Mesenchymal stem cell (in vitro differentiated cells and primary cell): ENCODE measurements at regions not wholly inside any gene's neighbourhood (a gene's known extent, or its start where the extent isn't known, plus 50 kb on each side); places are given as distances from the start of the nearest gene placed in this dataset.
A peak's percentile ranks its signal among the peaks of the same experiment; 100 is the strongest.

Source experiments
- DNase-seq: peaks from one replicate; pipeline ENCODE4 v3.0.0-alpha.2; 2013
- H2AFZ ChIP-seq: one replicate; pipeline ENCODE4 v1.6.1; 2013; ENCODE audit warnings: low read depth, mild to moderate bottlenecking, control low read depth, inconsistent platforms, low read length, moderate library complexity
- H2AK5ac ChIP-seq: 2 replicates; pipeline ENCODE4 v1.6.1; 2013; ENCODE audit warnings: low read length, moderate library complexity, mild to moderate bottlenecking, inconsistent platforms; ENCODE audit not compliant: severe bottlenecking
- H2BK120ac ChIP-seq: one replicate; pipeline ENCODE4 v1.6.1; 2013; ENCODE audit warnings: low read depth, mild to moderate bottlenecking, inconsistent platforms, low read length, moderate library complexity
- H2BK12ac ChIP-seq, 2 experiments: one replicate each; pipeline ENCODE4 v1.6.1; 2013; ENCODE audit warnings: inconsistent platforms in 2 of 2, low read length in 2 of 2, mild to moderate bottlenecking in 2 of 2, moderate library complexity in 2 of 2, control low read depth in 1 of 2
- H2BK15ac ChIP-seq: one replicate; pipeline ENCODE4 v1.6.1; 2013; ENCODE audit warnings: mild to moderate bottlenecking, low read depth, inconsistent platforms; ENCODE audit not compliant: poor library complexity, severe bottlenecking
- H2BK5ac ChIP-seq: 2 replicates; pipeline ENCODE4 v1.6.1; 2013; ENCODE audit warnings: low read depth, mild to moderate bottlenecking, low read length, control low read depth, inconsistent platforms; ENCODE audit not compliant: poor library complexity, severe bottlenecking
- H3K14ac ChIP-seq, 2 experiments: one replicate each; pipeline ENCODE4 v1.6.1; 2013; ENCODE audit warnings: inconsistent platforms in 2 of 2, low read length in 2 of 2, control low read depth in 1 of 2, mild to moderate bottlenecking in 1 of 2, moderate library complexity in 1 of 2
- H3K18ac ChIP-seq, 2 experiments: one replicate each; pipeline ENCODE4 v1.6.1; 2013; ENCODE audit warnings: inconsistent platforms in 2 of 2, low read length in 2 of 2, control low read depth in 1 of 2, low read depth in 1 of 2, mild to moderate bottlenecking in 1 of 2
- H3K23ac ChIP-seq, 2 experiments: one replicate each; pipeline ENCODE4 v1.6.1; 2013; ENCODE audit warnings: inconsistent platforms in 2 of 2, low read length in 2 of 2, mild to moderate bottlenecking in 2 of 2, moderate library complexity in 2 of 2, control low read depth in 1 of 2
- H3K27ac ChIP-seq: 2 replicates; pipeline ENCODE4 v1.5.1; 2013; ENCODE audit warnings: mild to moderate bottlenecking, moderate library complexity, low read length, control low read depth, inconsistent platforms; ENCODE audit not compliant: poor library complexity, severe bottlenecking
- H3K27me3 ChIP-seq, 2 experiments: 2 replicates each; pipeline versions ENCODE4 v1.6.1 to v1.7.0; 2013; ENCODE audit warnings: low read length in 2 of 2, mild to moderate bottlenecking in 2 of 2, moderate library complexity in 2 of 2, control low read depth in 1 of 2, inconsistent platforms in 1 of 2; ENCODE audit not compliant: control insufficient read depth in 1 of 2, insufficient read depth in 1 of 2
- H3K36me3 ChIP-seq, 2 experiments: 2 replicates each; pipeline versions ENCODE4 v1.6.1 to v1.7.0; 2013; ENCODE audit warnings: low read length in 2 of 2, control low read depth in 1 of 2, inconsistent platforms in 1 of 2, low read depth in 1 of 2, mild to moderate bottlenecking in 1 of 2; ENCODE audit not compliant: insufficient read depth in 2 of 2, control insufficient read depth in 1 of 2
- H3K4ac ChIP-seq, 2 experiments: one replicate each; pipeline ENCODE4 v1.6.1; 2013; ENCODE audit warnings: inconsistent platforms in 2 of 2, low read length in 2 of 2, mild to moderate bottlenecking in 2 of 2, moderate library complexity in 2 of 2, control low read depth in 1 of 2, low read depth in 1 of 2
- H3K4me1 ChIP-seq: 2 replicates; pipeline ENCODE4 v1.6.1; 2013; ENCODE audit warnings: low read depth, low read length, control low read depth; ENCODE audit not compliant: control insufficient read depth, insufficient read depth
- H3K4me2 ChIP-seq: 2 replicates; pipeline ENCODE4 v1.6.1; 2013; ENCODE audit warnings: low read length, mild to moderate bottlenecking, inconsistent platforms; ENCODE audit not compliant: poor library complexity, severe bottlenecking
- H3K4me3 ChIP-seq, 2 experiments: 2 replicates each; pipeline versions ENCODE4 v1.5.1 to v1.7.0; 2013; ENCODE audit warnings: low read length in 2 of 2, mild to moderate bottlenecking in 2 of 2, control low read depth in 1 of 2, low read depth in 1 of 2; ENCODE audit not compliant: insufficient read depth in 1 of 2
- H3K79me1 ChIP-seq: replicated peaks from 2 replicates; pipeline ENCODE4 v1.6.1; 2013; ENCODE audit warnings: mild to moderate bottlenecking, control low read depth, low read length, inconsistent platforms; ENCODE audit not compliant: poor library complexity, severe bottlenecking
- H3K9ac ChIP-seq: 2 replicates; pipeline ENCODE4 v1.7.0; 2013; ENCODE audit warnings: mild to moderate bottlenecking, low read length, moderate library complexity
- H3K9me3 ChIP-seq: 2 replicates; pipeline ENCODE4 v1.7.0; 2013; ENCODE audit warnings: mild to moderate bottlenecking, low read length; ENCODE audit not compliant: control insufficient read depth
- H4K8ac ChIP-seq: one replicate; pipeline ENCODE4 v1.6.1; 2013; ENCODE audit warnings: inconsistent platforms, mild to moderate bottlenecking, low read length, moderate library complexity
- H4K91ac ChIP-seq: one replicate; pipeline ENCODE4 v1.6.1; 2013; ENCODE audit warnings: mild to moderate bottlenecking, low read length, inconsistent platforms
- WGBS: methylation state at CpG from one replicate; pipeline ENCODE4 v1.1.7; 2013; ENCODE audit warnings: mixed read lengths; 5-methylcytosine and 5-hydroxymethylcytosine counted together

DNA sequence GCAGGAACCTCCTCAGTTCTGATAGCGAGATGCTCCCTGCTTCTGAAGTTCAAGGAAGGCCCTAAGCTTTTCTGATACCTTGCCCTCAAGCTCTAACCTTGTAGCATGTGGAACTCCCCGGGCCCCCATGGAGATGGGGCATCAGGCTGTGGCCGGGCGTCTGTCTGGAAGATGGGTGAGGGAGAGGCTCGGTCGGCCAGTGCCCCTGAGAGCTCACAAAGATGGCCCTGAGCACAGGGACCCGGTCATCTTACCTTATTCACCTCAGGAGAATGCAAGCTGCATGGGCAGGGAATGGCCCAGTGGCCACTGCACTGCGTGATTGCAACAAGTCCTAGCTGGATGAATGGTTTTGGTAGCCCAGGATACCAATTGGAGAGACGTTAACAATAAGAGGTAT, 830.3 kb downstream of the TBC1D22A start:
- Histone ChIP-seq H3K4ac (no peak overlapping the region), H2BK12ac (no peak overlapping the region), H3K79me1 (no peaks in the 10 kb centered on the region), H3K9me3 (peaks cover 4% of the 10 kb centered on the region), H4K8ac (no peak overlapping the region), H3K9ac (no peak overlapping the region), H3K27ac (no peak overlapping the region), H2BK120ac (no peak overlapping the region), H3K23ac (no peak overlapping the region), H3K18ac (no peak overlapping the region), H3K14ac (no peak overlapping the region), H2AFZ (no peak overlapping the region), H2BK15ac (no peak overlapping the region), H2BK5ac (no peak overlapping the region), H3K36me3 (no peaks in the 10 kb centered on the region), H2AK5ac (no peak overlapping the region), H4K91ac (no peak overlapping the region), H3K4me3 (no peak overlapping the region), H3K27me3 (no peaks in the 10 kb centered on the region), H3K4me1 (no peaks in the 10 kb centered on the region), H3K4me2 (no peak overlapping the region)
- 68% methylated on average over 9 of the region's 9 CpGs for WGBS
- DNase-seq, result no peak

- H3K4me2 ChIP-seq, result no peak overlapping the region
- no peak overlapping the region for H2AK5ac ChIP-seq
- H2BK5ac ChIP-seq, result no peak overlapping the region
- H3K23ac ChIP-seq, result no peak overlapping the region
- H3K18ac ChIP-seq, result no peak overlapping the region
- no peak overlapping the region for H2AFZ ChIP-seq
- no peaks in the 10 kb centered on the region for H3K4me1 ChIP-seq
- H3K9ac ChIP-seq, result no peak overlapping the region
- no peak overlapping the region for H2BK15ac ChIP-seq
- H3K79me1 ChIP-seq, result no peaks in the 10 kb centered on the region
- H2BK12ac ChIP-seq, result no peak overlapping the region
- H3K14ac ChIP-seq, result no peak overlapping the region
- H3K27me3 ChIP-seq, result no peaks in the 10 kb centered on the region
- no peak overlapping the region for H2BK120ac ChIP-seq
- H3K9me3 ChIP-seq, result peaks cover 4% of the 10 kb centered on the region
- no peak for DNase-seq
- no peak overlapping the region for H3K4me3 ChIP-seq
- H3K4ac ChIP-seq, result no peak overlapping the region
- H3K27ac ChIP-seq, result no peak overlapping the region
- no peaks in the 10 kb centered on the region for H3K36me3 ChIP-seq
- H4K91ac ChIP-seq, result no peak overlapping the region
- WGBS, result 79% methylated on average over 16 of the region's 16 CpGs
- H4K8ac ChIP-seq, result no peak overlapping the region
Measured at GRCh38 chr22:47591709-47592108, 829.3 kb downstream of the TBC1D22A start.

DNA sequence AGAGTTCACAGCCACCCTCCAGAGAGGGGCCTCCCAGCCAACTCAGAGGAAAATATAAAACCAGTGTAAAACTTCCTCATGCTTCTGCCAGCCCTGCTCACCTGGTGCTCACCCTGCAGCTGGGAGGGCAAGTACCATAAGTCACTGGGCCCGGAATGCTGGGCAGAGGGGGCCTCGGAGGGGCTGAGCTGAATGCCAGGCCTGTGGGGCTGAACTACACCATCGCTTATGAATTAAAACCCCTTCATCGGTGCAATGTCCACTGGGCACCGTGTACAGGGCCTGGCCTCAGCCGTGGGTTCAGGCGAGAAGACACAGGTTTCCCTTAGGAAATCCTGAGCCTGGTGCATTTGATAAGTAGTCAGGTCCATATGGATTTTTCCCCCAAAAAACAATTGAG, 828.6 kb downstream of the TBC1D22A start:
- DNase-seq, result no peak
- no peak overlapping the region for H3K4me3 ChIP-seq
- no peak overlapping the region for H3K23ac ChIP-seq
- no peak overlapping the region for H3K4me2 ChIP-seq
- peaks cover 4% of the 10 kb centered on the region for H3K9me3 ChIP-seq
- WGBS, result 82% methylated on average over 7 of the region's 7 CpGs
- H2BK5ac ChIP-seq, result no peak overlapping the region
- H2BK15ac ChIP-seq, result no peak overlapping the region
- H2BK120ac ChIP-seq, result no peak overlapping the region
- no peak overlapping the region for H4K8ac ChIP-seq
- no peak overlapping the region for H3K27ac ChIP-seq
- no peak overlapping the region for H3K14ac ChIP-seq
- no peak overlapping the region for H3K4ac ChIP-seq
- H2AK5ac ChIP-seq, result no peak overlapping the region
- H3K79me1 ChIP-seq, result no peaks in the 10 kb centered on the region
- no peaks in the 10 kb centered on the region for H3K4me1 ChIP-seq
- H3K27me3 ChIP-seq, result no peaks in the 10 kb centered on the region
- H3K18ac ChIP-seq, result no peak overlapping the region
- no peaks in the 10 kb centered on the region for H3K36me3 ChIP-seq
- H2BK12ac ChIP-seq, result no peak overlapping the region
- H4K91ac ChIP-seq, result no peak overlapping the region
- H2AFZ ChIP-seq, result no peak overlapping the region
- no peak overlapping the region for H3K9ac ChIP-seq

DNA sequence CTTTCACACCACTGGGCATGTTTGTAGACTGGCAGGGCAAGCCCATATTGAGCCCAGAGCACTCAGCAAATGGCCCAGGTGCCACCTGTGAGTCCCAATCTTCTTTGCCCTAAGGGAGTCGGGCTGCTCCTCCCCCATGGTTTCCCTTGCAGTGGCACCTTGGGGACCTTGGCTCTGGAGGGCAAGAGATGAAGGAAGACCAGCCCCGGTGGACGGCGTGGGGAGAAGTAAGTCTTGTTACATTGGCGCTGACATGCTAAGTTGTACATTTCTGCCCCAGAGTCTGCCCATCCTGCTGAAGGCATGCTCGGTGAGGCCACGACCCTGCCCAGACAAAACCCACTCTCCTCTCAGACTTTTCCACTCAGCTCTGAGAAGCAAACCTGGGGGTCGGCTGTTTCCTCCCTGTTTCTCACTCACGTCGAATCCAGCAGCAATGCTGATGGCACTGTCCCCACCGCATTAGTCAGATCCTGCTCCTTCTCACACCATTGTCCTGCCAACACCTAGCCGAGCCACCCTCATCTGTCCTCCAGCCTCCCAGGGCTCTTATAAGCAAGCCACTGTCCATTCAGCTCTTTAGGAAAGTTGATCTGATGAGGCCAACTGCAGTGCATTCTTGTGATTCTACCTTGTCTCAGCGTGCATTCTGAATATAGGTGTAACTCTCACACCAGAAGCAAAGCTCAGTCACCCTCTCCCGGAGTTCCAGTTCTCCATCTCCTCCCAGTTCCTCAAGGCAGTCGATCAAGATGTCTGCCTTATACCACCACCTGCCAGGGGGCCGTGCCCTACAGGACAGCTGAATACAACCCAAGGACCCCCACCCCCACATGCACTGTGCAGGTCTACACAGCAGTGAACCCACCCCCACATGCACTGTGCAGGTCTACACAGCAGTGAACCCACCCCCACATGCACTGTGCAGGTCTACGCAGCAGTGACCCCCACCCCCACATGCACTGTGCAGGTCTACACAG, 827.1 kb downstream of the TBC1D22A start:
- Histone ChIP-seq H4K8ac (no peak overlapping the region), H3K9ac (no peak overlapping the region), H3K27ac (no peak overlapping the region), H3K18ac (no peak overlapping the region), H3K4me1 (no peaks in the 10 kb centered on the region), H3K36me3 (no peaks in the 10 kb centered on the region), H3K14ac (no peak overlapping the region), H2AFZ (no peak overlapping the region), H3K4me2 (peak overlapping the region; percentile 20), H2BK15ac (no peak overlapping the region), H3K4ac (no peak overlapping the region), H3K27me3 (no peaks in the 10 kb centered on the region), H3K4me3 (no peak overlapping the region), H3K79me1 (no peaks in the 10 kb centered on the region), H3K23ac (no peak overlapping the region), H2BK120ac (no peak overlapping the region), H3K9me3 (peaks cover 9% of the 10 kb centered on the region), H2AK5ac (no peak overlapping the region), H2BK12ac (no peak overlapping the region), H4K91ac (no peak overlapping the region), H2BK5ac (no peak overlapping the region)
- 84% methylated on average over 16 of the region's 17 CpGs for WGBS
- DNase-seq, result no peak
